ENCODE measurements at regions not wholly inside any gene's neighbourhood (a gene's known extent, or its start where the extent isn't known, plus 50 kb on each side); places are given as distances from the start of the nearest gene placed in this dataset.

- TF ChIP-seq CTCF (IDR thresholded peaks at IDR 0.05) (no peak), TCF7L2 (IDR thresholded peaks at IDR 0.05; ENCODE audit: low read depth, low read length) (no peak)
Observed at GRCh38 chr4:84146300-84146959, 352.7 kb downstream of the NKX6-1 start.
